Type B pancreatic cell (in vitro differentiated cells): ENCODE measurements at regions not wholly inside any gene's neighbourhood (a gene's known extent, or its start where the extent isn't known, plus 50 kb on each side); places are given as distances from the start of the nearest gene placed in this dataset.

Experiments used
- DNase-seq: peaks from one replicate; pipeline ENCODE4 v3.0.0; 2021; ENCODE audit warnings: mixed read lengths; ENCODE audit not compliant: unreplicated experiment; ENCODE audit errors: extremely low spot score
- H3K27ac Mint-ChIP-seq: 2 replicates; pipeline ENCODE4 v1.8.0; 2021; ENCODE audit warnings: mild to moderate bottlenecking, mixed read lengths
- H3K27me3 Mint-ChIP-seq: 2 replicates; pipeline ENCODE4 v1.8.0; 2021; ENCODE audit warnings: mixed read lengths
- H3K36me3 Mint-ChIP-seq: 2 replicates; pipeline ENCODE4 v1.8.0; 2021; ENCODE audit warnings: mixed read lengths
- H3K4me1 Mint-ChIP-seq: one replicate; pipeline ENCODE4 v1.8.0; 2021; ENCODE audit warnings: mixed read lengths; ENCODE audit not compliant: unreplicated experiment
- H3K4me3 Mint-ChIP-seq: 2 replicates; pipeline ENCODE4 v1.8.0; 2021; ENCODE audit warnings: mild to moderate bottlenecking, mixed read lengths
- H3K9me3 Mint-ChIP-seq: 2 replicates; pipeline ENCODE4 v1.8.0; 2021; ENCODE audit warnings: mixed read lengths
- TF ChIP-seq, protein P1 (sequence below): fragments of 200-600 bp; sonication (generic); conservative IDR thresholded peaks from 2 replicates; pipeline ENCODE4 v1.5.0; 2021; ENCODE audit warnings: antibody characterized with exemption, mild to moderate bottlenecking

DNA sequence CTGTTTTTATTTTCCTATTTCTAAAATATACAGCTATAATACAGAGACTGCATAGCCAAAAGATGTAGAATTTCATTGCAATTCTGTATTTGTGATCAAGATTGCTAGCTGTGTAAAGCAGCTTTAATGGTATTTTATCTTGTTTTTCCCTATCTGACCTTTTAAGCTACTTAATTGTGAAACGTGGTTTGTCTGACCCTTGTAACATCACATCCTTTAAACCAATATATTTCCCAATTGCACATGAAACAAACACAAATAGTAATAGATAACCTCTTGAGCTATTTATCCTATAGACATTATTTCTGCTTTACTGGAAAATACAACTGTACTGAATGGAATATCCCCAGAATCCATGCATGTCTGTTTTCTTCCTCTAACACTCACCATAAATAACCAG lies 112.2 kb upstream of the PLPPR4 start:
- H3K4me1 Mint-ChIP-seq: no peaks in the 10 kb centered on the region
- no peaks in the 10 kb centered on the region for H3K9me3 Mint-ChIP-seq
- no peak overlapping the region for H3K27ac Mint-ChIP-seq
- peaks cover 6% of the 10 kb centered on the region for H3K27me3 Mint-ChIP-seq
- TF ChIP-seq, protein P1, sequence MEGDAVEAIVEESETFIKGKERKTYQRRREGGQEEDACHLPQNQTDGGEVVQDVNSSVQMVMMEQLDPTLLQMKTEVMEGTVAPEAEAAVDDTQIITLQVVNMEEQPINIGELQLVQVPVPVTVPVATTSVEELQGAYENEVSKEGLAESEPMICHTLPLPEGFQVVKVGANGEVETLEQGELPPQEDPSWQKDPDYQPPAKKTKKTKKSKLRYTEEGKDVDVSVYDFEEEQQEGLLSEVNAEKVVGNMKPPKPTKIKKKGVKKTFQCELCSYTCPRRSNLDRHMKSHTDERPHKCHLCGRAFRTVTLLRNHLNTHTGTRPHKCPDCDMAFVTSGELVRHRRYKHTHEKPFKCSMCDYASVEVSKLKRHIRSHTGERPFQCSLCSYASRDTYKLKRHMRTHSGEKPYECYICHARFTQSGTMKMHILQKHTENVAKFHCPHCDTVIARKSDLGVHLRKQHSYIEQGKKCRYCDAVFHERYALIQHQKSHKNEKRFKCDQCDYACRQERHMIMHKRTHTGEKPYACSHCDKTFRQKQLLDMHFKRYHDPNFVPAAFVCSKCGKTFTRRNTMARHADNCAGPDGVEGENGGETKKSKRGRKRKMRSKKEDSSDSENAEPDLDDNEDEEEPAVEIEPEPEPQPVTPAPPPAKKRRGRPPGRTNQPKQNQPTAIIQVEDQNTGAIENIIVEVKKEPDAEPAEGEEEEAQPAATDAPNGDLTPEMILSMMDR: no peak
- H3K4me3 Mint-ChIP-seq: no peak overlapping the region
- DNase-seq: no peak
- H3K36me3 Mint-ChIP-seq: no peaks in the 10 kb centered on the region

DNA sequence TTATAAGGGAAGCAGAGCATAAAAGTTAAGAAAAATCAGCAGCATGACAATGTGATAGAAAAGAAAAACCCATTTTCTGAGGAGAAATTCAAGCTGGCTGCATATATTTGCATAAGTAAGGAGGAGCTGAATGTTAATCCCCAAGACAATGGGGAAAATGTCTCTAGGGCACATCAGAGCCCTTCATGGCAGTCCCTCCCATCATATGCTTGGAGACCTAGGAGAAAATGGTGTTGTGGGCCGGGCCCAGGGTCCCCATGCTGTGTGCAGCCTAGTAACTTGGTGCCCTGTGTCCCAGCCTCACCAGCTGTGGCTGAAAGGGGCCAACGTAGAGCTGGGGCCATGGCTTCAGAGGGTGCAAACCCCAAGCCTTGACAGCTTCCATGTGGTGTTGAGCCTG lies 100.6 kb upstream of the PLPPR4 start:
- no peak for DNase-seq
- Mint-ChIP-seq H3K27me3 (no peaks in the 10 kb centered on the region), H3K4me1 (no peaks in the 10 kb centered on the region), H3K9me3 (no peaks in the 10 kb centered on the region), H3K4me3 (no peak overlapping the region), H3K36me3 (no peaks in the 10 kb centered on the region), H3K27ac (no peak overlapping the region)
- TF ChIP-seq, protein P1: no peak

DNA sequence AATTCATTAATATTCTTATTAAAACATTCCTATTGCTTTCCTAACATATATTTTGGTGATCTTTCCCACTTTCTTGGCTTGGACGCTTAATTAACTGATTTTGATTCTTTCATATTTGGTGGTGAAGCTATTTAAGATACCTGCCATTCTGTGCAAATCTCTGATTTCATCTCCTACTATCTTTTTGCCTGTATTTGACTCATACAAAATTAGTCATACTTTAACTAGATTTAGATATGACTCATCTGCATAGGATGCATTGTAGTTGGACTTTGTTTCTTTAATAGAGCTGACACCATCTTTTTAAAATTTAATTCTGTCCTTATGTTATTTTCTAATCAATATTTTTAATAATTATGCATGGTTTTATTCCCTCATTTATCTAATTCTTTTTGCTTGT lies 93.8 kb upstream of the PLPPR4 start:
- no peaks in the 10 kb centered on the region for H3K4me1 Mint-ChIP-seq
- H3K9me3 Mint-ChIP-seq: no peaks in the 10 kb centered on the region
- H3K27me3 Mint-ChIP-seq: no peaks in the 10 kb centered on the region
- H3K36me3 Mint-ChIP-seq: no peaks in the 10 kb centered on the region
- no peak for DNase-seq
- H3K27ac Mint-ChIP-seq: no peak overlapping the region
- H3K4me3 Mint-ChIP-seq: no peak overlapping the region
- TF ChIP-seq, protein P1: no peak

DNA sequence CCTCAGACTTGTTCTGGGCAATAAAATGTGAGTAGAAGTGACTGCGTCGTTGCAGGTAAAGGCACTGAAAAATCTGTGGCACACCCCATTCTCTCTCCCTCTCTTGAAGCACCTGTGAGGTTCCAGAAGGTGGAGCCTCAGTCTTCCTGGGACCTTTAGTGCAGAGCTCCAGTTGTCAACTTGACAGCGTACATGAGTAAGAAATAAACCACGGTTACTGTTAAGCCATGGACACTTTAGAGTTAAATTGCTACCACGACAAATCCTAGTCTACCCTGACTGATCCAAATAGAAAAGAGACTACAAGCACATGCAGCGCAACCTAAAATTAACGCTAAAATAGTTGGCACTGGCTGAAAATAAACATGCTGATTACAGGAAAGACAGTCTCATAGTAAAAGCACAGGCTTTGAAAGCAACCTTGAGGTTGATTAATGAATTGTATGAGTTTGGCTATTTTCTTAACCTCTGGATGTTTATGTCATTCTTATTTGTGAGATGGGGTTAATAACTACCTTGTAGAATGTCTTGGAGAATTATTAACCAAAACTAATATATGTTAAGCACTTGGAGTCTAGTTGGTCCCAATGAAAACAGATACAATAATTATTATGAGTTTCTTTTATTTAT lies 93.0 kb upstream of the PLPPR4 start:
- no peaks in the 10 kb centered on the region for H3K27me3 Mint-ChIP-seq
- no peaks in the 10 kb centered on the region for H3K4me1 Mint-ChIP-seq
- no peaks in the 10 kb centered on the region for H3K9me3 Mint-ChIP-seq
- TF ChIP-seq, protein P1: no peak
- H3K27ac Mint-ChIP-seq: no peak overlapping the region
- no peak for DNase-seq
- H3K4me3 Mint-ChIP-seq: peak overlapping the region; percentile 27
- H3K36me3 Mint-ChIP-seq: no peaks in the 10 kb centered on the region

DNA sequence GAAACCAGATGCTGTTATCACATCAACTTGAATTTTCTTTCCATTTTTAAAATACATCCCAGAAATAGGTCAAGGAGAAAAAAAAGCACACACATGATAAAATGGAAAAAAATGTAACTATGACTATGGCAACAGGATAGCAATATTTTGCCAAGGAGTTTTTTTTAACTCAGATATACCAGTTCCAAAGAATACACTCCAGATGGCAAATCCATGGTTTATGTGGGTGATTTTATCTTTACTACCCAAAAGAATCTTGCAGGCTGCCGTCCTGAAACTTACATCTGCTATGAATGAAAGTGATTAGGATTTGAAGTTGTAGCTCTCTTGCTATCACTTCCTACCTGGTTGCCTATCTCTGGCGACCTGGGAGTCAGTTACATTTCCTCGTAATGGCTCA lies 91.0 kb upstream of the PLPPR4 start:
- Mint-ChIP-seq H3K27me3 (no peaks in the 10 kb centered on the region), H3K4me3 (no peak overlapping the region), H3K27ac (no peak overlapping the region), H3K9me3 (no peaks in the 10 kb centered on the region), H3K36me3 (no peaks in the 10 kb centered on the region), H3K4me1 (no peaks in the 10 kb centered on the region)
- TF ChIP-seq, protein P1: no peak
- no peak for DNase-seq

DNA sequence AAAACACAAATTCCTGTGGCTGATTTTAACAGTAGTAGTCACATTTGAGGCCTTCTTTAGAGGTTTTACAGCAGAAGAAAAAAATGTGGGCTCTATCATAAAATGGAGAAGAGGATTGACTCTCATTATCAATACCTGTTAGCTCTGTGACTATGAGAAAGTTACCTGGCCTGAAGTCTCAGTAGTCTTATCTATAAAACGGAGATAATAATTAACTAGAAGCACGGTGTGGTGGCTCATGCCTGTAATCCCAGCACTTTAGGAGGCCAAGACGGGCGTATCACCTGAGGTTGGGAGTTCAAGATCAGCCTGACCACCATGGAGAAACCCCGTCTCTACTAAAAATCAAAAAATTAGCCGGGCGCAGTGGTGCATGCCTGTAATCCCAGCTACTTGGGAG lies 90.4 kb upstream of the PLPPR4 start:
- TF ChIP-seq, protein P1: no peak
- no peak overlapping the region for H3K27ac Mint-ChIP-seq
- H3K9me3 Mint-ChIP-seq: no peaks in the 10 kb centered on the region
- no peak for DNase-seq
- H3K4me1 Mint-ChIP-seq: no peaks in the 10 kb centered on the region
- no peaks in the 10 kb centered on the region for H3K36me3 Mint-ChIP-seq
- H3K4me3 Mint-ChIP-seq: no peak overlapping the region
- no peaks in the 10 kb centered on the region for H3K27me3 Mint-ChIP-seq
